Panc1 (cell line): ENCODE measurements at regions not wholly inside any gene's neighbourhood (a gene's known extent, or its start where the extent isn't known, plus 50 kb on each side); places are given as distances from the start of the nearest gene placed in this dataset.

Source experiments
- ATAC-seq: fragments of 200-7000 bp; cut with Tn5 transposase; 2 replicates; pipeline ENCODE4 v1.9.1; 2020; ENCODE audit warnings: mild to moderate bottlenecking, moderate library complexity
- BruUV-seq: library from RNA; stranded (reverse); fragments of 400-500 nt; replicated peaks from 2 replicates; lab custom pipeline; 2021; lab: Mats Ljungman, UMichigan
- CTCF ChIA-PET: fragments of 300-600 bp; sonication (Branson Sonifier 250); formaldehyde crosslinking; loops from one replicate; lab custom pipeline; 2022; ENCODE audit warnings: antibody characterized with exemption; lab: Charles Lee
- POLR2A ChIA-PET: fragments of 300-600 bp; sonication (Branson Sonifier 250); formaldehyde crosslinking; loops from one replicate; lab custom pipeline; 2022; ENCODE audit warnings: antibody characterized with exemption; lab: Charles Lee
- DNase-seq: peaks from one replicate; pipeline ENCODE4 v3.0.0-alpha.2; 2010; ENCODE audit warnings: low read depth, low spot score
- H3K27ac ChIP-seq: 2 replicates; pipeline ENCODE4 v1.5.1; 2011; ENCODE audit warnings: mild to moderate bottlenecking, low read length, inconsistent platforms
- H3K27me3 ChIP-seq: fragments of 200-500 bp; sonication (Bioruptor generic); 2 replicates; pipeline ENCODE4 v1.6.0; 2014; ENCODE audit warnings: low read length, inconsistent platforms; ENCODE audit not compliant: control insufficient read depth, insufficient read depth
- H3K36me3 ChIP-seq: fragments of 200-500 bp; sonication (Bioruptor generic); 2 replicates; pipeline ENCODE4 v1.5.1; 2014; ENCODE audit warnings: inconsistent platforms, mild to moderate bottlenecking, low read length, moderate library complexity; ENCODE audit not compliant: control insufficient read depth, insufficient read depth
- H3K4me1 ChIP-seq: 2 replicates; pipeline ENCODE4 v1.5.1; 2011; ENCODE audit warnings: inconsistent platforms, mild to moderate bottlenecking, low read length, moderate library complexity; ENCODE audit not compliant: control insufficient read depth, insufficient read depth
- H3K4me3 ChIP-seq, 2 experiments: 2 replicates each; pipeline ENCODE4 v1.5.1; 2011 to 2012; ENCODE audit warnings: low read depth in 2 of 2, low read length in 2 of 2, mild to moderate bottlenecking in 2 of 2, inconsistent platforms in 1 of 2, moderate library complexity in 1 of 2
- H3K9me3 ChIP-seq: fragments of 200-500 bp; sonication (Bioruptor generic); 2 replicates; pipeline ENCODE4 v1.5.1; 2014; ENCODE audit warnings: low read depth, mild to moderate bottlenecking, inconsistent platforms, low read length, moderate library complexity; ENCODE audit not compliant: control insufficient read depth, insufficient read depth
- POLR2AphosphoS5 ChIP-seq: IDR thresholded peaks from 2 replicates; pipeline ENCODE4 v1.6.1; 2012; ENCODE audit warnings: mild to moderate bottlenecking, low read depth, low read length, moderate library complexity
- SIN3A ChIP-seq: IDR thresholded peaks from 2 replicates; pipeline ENCODE4 v1.6.1; 2012; ENCODE audit warnings: low read depth, mild to moderate bottlenecking, low read length, moderate library complexity, borderline replicate concordance; ENCODE audit not compliant: insufficient read depth
- TCF7L2 ChIP-seq: IDR thresholded peaks from 2 replicates; pipeline ENCODE4 v1.6.1; 2011; ENCODE audit warnings: mild to moderate bottlenecking, low read depth, low read length, inconsistent platforms
- in situ Hi-C: cut with HindIII; loops from 2 replicates; pipeline ENCODE4 v1.10.0; 2016; ENCODE audit warnings: low sequenced_read_pairs, low pct_unique_long_range_greater_than_20kb
- intact Hi-C: fragments of 100-400 bp; cut with micrococcal nuclease; formaldehyde crosslinking; loops from one replicate; pipeline ENCODE4 v1.10.0; 2022; ENCODE audit not compliant: unreplicated experiment
- TF ChIP-seq, protein P1 (sequence below), 2 experiments: IDR thresholded peaks; 2 replicates each; pipeline ENCODE4 v1.6.1; 2011 to 2012; ENCODE audit warnings: low read depth in 2 of 2, control low read depth in 1 of 2, low read length in 1 of 2, mild to moderate bottlenecking in 1 of 2, moderate library complexity in 1 of 2; ENCODE audit not compliant: insufficient read depth in 1 of 2
- TF ChIP-seq, protein P2 (sequence below): fragments of 450-650 bp; IDR thresholded peaks from 2 replicates; pipeline ENCODE4 v1.5.1; 2017; ENCODE audit warnings: mild to moderate bottlenecking

DNA sequence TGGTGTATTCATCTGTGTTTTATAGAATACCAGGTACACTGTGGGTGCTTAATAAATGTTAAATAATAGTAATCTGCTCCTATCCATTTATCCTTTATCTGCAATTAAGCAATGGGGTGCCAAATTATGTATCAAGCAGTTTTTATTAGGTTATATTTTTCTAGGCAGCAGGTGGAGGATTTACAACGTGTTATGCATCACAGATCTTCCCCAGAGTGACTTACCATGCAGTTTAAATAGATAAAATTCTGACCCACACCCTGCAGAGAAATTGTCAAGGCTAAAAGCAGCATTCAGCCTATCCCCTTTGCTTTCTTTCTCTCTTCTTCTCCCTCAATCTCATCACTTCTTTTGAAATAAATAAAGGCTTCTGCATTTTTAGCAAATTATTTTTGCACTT lies 306.4 kb downstream of the CXXC4 start:
- no peak overlapping the region for H3K4me3 ChIP-seq
- no peaks in the 10 kb centered on the region for H3K9me3 ChIP-seq
- no peak for TF ChIP-seq POLR2AphosphoS5
- TF ChIP-seq SIN3A, result no peak
- TF ChIP-seq, protein P1, sequence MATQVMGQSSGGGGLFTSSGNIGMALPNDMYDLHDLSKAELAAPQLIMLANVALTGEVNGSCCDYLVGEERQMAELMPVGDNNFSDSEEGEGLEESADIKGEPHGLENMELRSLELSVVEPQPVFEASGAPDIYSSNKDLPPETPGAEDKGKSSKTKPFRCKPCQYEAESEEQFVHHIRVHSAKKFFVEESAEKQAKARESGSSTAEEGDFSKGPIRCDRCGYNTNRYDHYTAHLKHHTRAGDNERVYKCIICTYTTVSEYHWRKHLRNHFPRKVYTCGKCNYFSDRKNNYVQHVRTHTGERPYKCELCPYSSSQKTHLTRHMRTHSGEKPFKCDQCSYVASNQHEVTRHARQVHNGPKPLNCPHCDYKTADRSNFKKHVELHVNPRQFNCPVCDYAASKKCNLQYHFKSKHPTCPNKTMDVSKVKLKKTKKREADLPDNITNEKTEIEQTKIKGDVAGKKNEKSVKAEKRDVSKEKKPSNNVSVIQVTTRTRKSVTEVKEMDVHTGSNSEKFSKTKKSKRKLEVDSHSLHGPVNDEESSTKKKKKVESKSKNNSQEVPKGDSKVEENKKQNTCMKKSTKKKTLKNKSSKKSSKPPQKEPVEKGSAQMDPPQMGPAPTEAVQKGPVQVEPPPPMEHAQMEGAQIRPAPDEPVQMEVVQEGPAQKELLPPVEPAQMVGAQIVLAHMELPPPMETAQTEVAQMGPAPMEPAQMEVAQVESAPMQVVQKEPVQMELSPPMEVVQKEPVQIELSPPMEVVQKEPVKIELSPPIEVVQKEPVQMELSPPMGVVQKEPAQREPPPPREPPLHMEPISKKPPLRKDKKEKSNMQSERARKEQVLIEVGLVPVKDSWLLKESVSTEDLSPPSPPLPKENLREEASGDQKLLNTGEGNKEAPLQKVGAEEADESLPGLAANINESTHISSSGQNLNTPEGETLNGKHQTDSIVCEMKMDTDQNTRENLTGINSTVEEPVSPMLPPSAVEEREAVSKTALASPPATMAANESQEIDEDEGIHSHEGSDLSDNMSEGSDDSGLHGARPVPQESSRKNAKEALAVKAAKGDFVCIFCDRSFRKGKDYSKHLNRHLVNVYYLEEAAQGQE (IDR thresholded peaks at IDR 0.05; ENCODE audit: insufficient read depth in 1 of 2, low read depth in 2 of 2, low read length in 1 of 2), result no peak
- no peak for TF ChIP-seq TCF7L2
- TF ChIP-seq, protein P2, sequence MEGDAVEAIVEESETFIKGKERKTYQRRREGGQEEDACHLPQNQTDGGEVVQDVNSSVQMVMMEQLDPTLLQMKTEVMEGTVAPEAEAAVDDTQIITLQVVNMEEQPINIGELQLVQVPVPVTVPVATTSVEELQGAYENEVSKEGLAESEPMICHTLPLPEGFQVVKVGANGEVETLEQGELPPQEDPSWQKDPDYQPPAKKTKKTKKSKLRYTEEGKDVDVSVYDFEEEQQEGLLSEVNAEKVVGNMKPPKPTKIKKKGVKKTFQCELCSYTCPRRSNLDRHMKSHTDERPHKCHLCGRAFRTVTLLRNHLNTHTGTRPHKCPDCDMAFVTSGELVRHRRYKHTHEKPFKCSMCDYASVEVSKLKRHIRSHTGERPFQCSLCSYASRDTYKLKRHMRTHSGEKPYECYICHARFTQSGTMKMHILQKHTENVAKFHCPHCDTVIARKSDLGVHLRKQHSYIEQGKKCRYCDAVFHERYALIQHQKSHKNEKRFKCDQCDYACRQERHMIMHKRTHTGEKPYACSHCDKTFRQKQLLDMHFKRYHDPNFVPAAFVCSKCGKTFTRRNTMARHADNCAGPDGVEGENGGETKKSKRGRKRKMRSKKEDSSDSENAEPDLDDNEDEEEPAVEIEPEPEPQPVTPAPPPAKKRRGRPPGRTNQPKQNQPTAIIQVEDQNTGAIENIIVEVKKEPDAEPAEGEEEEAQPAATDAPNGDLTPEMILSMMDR, result no peak
- no peak overlapping the region for H3K27ac ChIP-seq
- BruUV-seq, result no TSS peak
- H3K27me3 ChIP-seq, result no peaks in the 10 kb centered on the region
- H3K4me1 ChIP-seq, result no peaks in the 10 kb centered on the region
- POLR2A ChIA-PET, result no interaction called here
- ATAC-seq (no peak), DNase-seq (no peak)
- in situ Hi-C loops, result no loop called here
- intact Hi-C loops, result no loop called here
- CTCF ChIA-PET, result no interaction called here
- H3K36me3 ChIP-seq, result no peaks in the 10 kb centered on the region

DNA sequence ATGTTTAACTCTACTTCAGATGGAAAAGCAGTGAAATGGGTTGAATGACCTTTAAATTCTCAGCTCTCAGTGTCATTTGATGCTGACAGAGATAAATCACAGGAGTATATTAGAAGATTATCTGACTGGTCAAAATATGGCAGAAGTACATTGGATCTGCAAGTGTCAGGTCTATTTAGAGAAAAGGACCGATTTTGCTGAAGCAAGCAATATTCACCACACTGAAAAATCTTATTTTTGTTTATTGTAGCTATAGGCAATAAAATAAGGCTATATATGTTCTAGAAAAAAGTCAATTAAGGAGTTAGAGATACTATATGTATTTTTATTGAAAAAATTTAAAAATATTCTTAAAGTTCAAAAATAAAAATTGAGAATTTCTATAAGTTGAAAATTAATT lies 325.3 kb downstream of the CXXC4 start:
- Histone ChIP-seq H3K27me3 (no peaks in the 10 kb centered on the region), H3K4me3 (no peak overlapping the region), H3K4me1 (no peaks in the 10 kb centered on the region), H3K27ac (no peak overlapping the region), H3K9me3 (no peaks in the 10 kb centered on the region), H3K36me3 (no peaks in the 10 kb centered on the region)
- TF ChIP-seq SIN3A, result no peak
- TF ChIP-seq, protein P2, result no peak
- TF ChIP-seq POLR2AphosphoS5, result no peak
- TF ChIP-seq TCF7L2, result no peak
- TF ChIP-seq, protein P1 (IDR thresholded peaks at IDR 0.05; ENCODE audit: insufficient read depth in 1 of 2, low read depth in 2 of 2, low read length in 1 of 2), result no peak
- ChIA-PET CTCF (no interaction called here), POLR2A (no interaction called here)
- DNase-seq (no peak), ATAC-seq (no peak)
- in situ Hi-C loops, result no loop called here
- BruUV-seq, result no TSS peak
- intact Hi-C loops, result no loop called here
